Panc1 (cell line): ENCODE measurements at regions not wholly inside any gene's neighbourhood (a gene's known extent, or its start where the extent isn't known, plus 50 kb on each side); places are given as distances from the start of the nearest gene placed in this dataset.

ENCODE experiments used
- CTCF ChIP-seq: fragments of 450-650 bp; IDR thresholded peaks from 2 replicates; pipeline ENCODE4 v1.5.1; 2017; ENCODE audit warnings: mild to moderate bottlenecking
- POLR2AphosphoS5 ChIP-seq: IDR thresholded peaks from 2 replicates; pipeline ENCODE4 v1.6.1; 2012; ENCODE audit warnings: mild to moderate bottlenecking, low read depth, low read length, moderate library complexity
- SIN3A ChIP-seq: IDR thresholded peaks from 2 replicates; pipeline ENCODE4 v1.6.1; 2012; ENCODE audit warnings: low read depth, mild to moderate bottlenecking, low read length, moderate library complexity, borderline replicate concordance; ENCODE audit not compliant: insufficient read depth

GRCh38 chr10:8726779-8727084 lies 672.2 kb downstream of the GATA3 start:
- TF ChIP-seq CTCF: no peak
- TF ChIP-seq POLR2AphosphoS5: no peak
- no peak for TF ChIP-seq SIN3A
